ENCODE measurements at regions not wholly inside any gene's neighbourhood (a gene's known extent, or its start where the extent isn't known, plus 50 kb on each side); places are given as distances from the start of the nearest gene placed in this dataset.
"Not testable (repeated sequence)": the region's sequence is repeated elsewhere in the genome, so short reads cannot be mapped to it uniquely, and the experiment has no call there.

GRCh38 chr16:18263046-18263445 lies 73.5 kb downstream of the NPIPA8 start:
- not testable (repeated sequence) for DNase-seq

- not testable (repeated sequence) for DNase-seq
Observed at GRCh38 chr16:18261848-18262247, 74.7 kb downstream of the NPIPA8 start.

DNA sequence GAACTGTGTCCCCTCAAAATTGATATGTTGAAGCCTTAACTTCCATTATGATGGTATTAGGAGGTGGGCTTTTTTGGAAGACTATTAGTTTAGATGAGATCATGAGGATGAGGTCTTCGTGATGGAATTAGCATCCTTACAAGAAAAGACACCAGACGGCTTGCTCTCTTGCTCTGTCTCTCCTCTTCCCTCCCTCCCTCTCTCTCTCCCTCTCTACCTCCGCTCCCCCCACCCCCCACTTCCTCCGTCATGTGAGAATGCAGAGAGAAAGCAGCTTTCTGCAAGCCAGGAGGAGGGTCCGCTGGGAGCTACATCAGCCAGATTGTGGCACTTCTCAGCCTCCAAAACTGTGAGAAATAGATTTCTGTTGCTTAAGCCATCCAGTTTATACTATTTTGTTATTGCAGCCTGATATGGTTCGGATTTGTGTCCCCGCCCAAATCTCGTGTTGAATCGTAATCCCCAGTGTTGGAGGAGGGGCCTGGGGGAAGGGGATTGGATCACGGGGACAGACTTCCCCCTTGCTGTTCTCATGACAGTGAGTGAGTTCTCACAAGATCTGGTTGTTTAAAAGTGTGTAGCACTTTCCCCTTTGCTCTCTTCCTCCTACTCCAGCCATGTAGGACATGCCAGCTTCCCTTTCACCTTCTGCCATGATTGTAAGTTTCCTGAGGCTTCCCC lies 76.9 kb downstream of the NPIPA8 start:
- DNase-seq: not testable (repeated sequence)

- not testable (repeated sequence) for DNase-seq
Observed at GRCh38 chr16:18252943-18253342, 83.6 kb downstream of the NPIPA8 start.

GRCh38 chr16:18230505-18230904 lies 106.0 kb downstream of the NPIPA8 start:
- not testable (repeated sequence) for DNase-seq

DNA sequence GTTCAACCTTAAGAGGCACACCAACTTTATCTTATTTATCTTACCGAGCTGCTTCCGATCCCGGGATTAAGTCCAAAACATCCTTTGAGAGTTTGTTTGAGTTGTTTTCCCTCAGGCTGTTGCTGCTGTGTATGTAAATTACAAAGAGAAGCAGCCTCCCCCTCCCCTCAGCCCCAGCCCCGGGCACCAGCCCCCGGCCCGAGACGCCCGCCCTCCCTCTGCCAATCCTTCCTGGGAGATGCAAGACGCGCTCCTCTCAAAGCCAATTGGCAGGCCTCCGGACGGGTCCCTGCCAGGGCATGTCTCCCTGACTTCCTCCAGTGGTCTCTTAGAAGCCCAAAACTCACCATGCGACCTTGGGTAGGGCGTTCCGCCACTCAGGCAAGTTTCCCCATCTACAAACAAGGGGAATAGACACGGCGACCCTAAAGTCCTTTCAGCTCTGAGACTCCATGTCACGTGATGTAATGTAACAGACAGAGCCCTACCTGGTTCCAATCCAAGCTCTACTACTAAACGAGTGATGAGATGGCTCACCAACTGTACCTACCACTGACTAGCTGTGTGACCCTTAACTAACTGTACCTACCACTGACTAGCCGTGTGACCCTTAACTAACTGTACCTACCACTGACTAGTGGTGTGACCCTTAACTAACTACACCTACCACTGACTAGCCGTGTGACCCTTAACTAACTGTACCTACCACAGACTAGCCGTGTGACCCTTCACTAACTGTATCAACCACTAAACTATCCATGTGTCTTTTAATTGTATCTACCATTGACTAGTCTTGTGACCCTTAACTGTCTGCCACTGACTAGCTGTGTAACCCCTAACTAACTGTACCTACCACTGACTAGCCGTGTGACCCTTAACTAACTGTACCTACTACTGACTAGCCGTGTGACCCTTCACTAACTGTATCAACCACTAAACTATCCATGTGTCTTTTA lies 114.2 kb downstream of the NPIPA8 start:
- not testable (repeated sequence) for DNase-seq

- not testable (repeated sequence) for DNase-seq
Observed at GRCh38 chr16:18217741-18218140, 118.8 kb downstream of the NPIPA8 start.

DNA sequence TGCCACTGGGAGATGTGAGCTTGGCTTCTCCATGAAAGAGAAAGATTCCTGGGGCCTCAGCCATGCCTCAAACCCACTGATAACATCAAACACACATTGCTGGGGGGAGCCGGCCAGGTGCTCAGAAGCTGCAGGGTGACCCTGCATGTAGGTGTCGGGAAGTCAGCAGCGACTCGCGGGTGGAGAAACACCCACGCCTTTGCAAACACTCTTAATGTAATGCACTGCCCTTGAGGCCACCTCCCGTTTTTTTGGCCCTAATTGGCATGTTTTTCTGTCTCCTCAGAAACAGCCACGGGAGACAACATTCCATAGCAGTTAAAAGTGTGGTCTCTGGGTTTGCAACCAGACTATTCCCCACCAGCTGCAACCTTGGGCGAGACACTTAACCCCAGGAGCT lies 119.7 kb downstream of the NPIPA8 start:
- not testable (repeated sequence) for DNase-seq

DNA sequence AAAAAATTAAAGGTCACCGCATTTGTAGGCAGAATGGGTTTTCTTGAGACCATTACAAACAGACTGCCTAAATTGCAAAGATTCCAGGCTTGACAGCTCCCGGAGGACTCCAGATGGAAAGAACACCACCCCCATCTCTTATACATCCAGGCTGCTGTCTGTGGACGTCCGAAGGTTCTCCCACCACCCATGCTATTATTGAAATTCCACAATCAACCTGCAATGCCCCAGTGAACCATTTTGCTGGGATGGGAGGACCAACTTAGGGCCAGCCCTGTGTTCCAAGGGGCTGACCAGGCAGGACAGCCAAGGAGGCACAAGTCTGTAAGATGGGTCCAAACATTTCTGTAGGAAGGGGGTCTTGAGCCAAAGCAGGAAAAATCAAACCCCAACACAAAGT lies 122.7 kb downstream of the NPIPA8 start:
- DNase-seq: not testable (repeated sequence)

DNA sequence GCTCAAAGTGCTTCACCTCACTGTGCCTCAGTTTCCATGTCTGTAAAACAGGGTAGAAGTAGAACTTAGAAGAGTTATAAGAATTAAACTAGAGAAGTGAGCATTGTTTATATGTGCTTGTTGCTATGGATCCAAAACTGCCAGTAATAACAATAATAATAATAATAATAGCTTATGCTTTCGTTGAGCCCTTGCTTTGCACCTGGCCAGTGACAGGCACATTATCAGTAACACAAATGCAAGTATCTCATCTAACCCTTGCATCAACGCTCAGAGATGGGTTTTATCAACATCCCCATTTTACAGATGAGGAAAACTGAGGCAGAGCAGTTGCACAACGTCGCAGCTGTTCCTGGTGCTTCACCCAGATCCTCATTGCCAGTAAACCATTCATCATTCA lies 125.0 kb downstream of the NPIPA8 start:
- DNase-seq: not testable (repeated sequence)

- DNase-seq: not testable (repeated sequence)
Observed at GRCh38 chr16:18204786-18205185, 131.8 kb downstream of the NPIPA8 start.

DNA sequence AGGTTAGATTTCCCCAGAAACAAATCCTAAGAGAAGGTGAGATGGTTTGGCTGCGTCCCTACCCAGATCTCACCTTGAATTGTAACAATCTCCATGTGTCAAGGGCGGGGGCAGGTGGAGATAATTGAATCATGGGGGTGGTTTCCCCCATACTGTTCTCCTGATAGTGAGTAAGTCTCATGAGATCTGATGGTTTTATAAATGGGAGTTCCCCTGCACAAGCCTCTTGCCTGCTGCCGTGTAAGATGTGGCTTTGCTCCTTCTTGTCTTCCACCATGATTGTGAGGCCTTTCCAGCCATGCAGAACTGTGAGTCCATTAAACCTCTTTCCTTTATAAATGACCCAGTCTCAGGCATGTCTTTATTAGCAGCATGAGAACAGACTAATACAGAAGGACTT lies 132.2 kb downstream of the NPIPA8 start:
- DNase-seq: not testable (repeated sequence)

GRCh38 chr16:18201511-18201910 lies 135.0 kb downstream of the NPIPA8 start:
- not testable (repeated sequence) for DNase-seq

DNA sequence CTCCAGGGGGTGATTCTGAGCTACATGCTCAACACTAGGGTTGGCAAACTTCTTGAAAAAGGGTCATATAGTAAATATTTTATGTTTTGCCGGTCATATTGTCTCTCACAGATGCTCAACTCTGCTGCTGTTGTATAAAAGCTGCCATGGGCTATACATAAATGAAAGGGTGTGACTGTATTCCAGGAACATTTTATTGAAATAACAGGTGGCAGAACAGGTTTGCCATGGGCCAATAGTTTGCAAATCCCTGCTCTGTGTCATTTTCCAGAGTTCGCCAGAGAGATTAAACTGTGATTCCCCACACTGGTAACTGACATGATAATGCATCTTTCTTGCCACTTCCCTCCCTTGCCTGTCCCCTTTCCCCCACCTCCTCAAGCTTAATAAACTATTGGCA lies 144.1 kb downstream of the NPIPA8 start:
- not testable (repeated sequence) for DNase-seq

- not testable (repeated sequence) for DNase-seq
Observed at GRCh38 chr16:18190179-18190578, 146.4 kb downstream of the NPIPA8 start.

GRCh38 chr16:18184755-18185154 lies 151.8 kb downstream of the NPIPA8 start:
- DNase-seq: not testable (repeated sequence)

DNA sequence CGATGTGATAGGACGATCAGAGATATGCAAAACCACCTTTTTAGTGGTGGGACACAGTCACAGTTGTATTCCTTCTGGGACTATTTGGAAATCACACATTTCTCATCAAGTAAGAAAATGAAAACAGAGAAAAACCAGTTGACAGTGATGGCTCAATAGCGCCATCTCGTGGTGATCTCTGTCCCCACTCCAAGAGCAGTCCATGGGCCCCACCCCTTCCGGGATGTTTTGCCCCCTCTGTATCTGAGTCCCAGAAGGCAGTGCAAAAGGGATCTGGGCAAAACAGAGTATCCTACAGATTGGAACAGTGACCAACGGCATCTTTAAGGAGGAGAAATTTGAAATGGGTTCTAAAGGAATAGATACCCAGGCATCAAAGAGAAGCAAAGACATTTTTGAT lies 155.5 kb downstream of the NPIPA8 start:
- DNase-seq: not testable (repeated sequence)

- DNase-seq: not testable (repeated sequence)
Observed at GRCh38 chr16:18173945-18174497, 162.5 kb downstream of the NPIPA8 start.

- not testable (repeated sequence) for DNase-seq
Observed at GRCh38 chr16:18162293-18162692, 174.2 kb downstream of the NPIPA8 start.

DNA sequence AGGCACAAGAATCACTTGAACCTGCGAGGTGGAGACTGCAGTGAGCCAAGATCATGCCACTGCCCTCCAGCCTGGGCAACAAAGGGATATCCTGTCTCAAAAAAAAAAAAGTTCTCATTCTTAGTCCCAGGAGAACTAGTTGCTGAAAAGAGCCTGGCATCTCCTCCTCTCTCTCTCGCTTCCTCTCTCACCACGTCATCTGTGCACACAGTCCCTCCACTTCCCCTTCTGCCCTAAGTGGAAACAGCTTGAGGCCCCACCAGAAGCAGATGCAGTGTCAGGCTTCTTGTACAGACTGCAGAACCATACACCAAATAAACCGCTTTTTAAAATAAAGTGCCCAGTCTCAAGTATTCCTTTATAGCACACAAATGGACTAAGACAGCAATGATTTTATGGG lies 175.3 kb downstream of the NPIPA8 start:
- DNase-seq: not testable (repeated sequence)

DNA sequence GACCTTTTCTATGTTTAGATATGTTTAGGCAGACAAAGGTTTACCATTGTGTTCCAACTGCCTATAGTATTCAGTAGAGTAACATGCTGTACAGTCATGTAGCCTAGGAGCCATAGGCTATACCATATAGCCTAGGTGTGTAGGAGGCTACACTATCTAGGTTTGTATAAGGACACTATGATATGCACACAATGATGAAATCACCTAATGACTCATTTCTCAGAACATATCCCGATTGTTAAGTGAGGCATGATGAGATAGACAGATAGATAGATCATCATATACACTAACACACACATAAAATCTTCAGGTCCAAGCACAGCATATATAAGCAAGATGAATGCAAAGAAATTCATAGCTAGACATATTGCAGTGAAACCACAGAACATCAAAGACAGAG lies 177.4 kb downstream of the NPIPA8 start:
- DNase-seq: not testable (repeated sequence)

GRCh38 chr16:18157854-18158253 lies 178.7 kb downstream of the NPIPA8 start:
- not testable (repeated sequence) for DNase-seq

- not testable (repeated sequence) for DNase-seq
Observed at GRCh38 chr16:18152832-18153231, 183.7 kb downstream of the NPIPA8 start.

Measured in activated CD4-positive, alpha-beta T cell treated with anti-CD3 and anti-CD28 coated beads, Interleukin-2, Interleukin-6, amounts not matched to agents 100 ng/mL and 50 ng/mL, durations not matched to agents 16 hours and 8 hours (primary cell).